ENCODE measurements at regions not wholly inside any gene's neighbourhood (a gene's known extent, or its start where the extent isn't known, plus 50 kb on each side); places are given as distances from the start of the nearest gene placed in this dataset.

DNA sequence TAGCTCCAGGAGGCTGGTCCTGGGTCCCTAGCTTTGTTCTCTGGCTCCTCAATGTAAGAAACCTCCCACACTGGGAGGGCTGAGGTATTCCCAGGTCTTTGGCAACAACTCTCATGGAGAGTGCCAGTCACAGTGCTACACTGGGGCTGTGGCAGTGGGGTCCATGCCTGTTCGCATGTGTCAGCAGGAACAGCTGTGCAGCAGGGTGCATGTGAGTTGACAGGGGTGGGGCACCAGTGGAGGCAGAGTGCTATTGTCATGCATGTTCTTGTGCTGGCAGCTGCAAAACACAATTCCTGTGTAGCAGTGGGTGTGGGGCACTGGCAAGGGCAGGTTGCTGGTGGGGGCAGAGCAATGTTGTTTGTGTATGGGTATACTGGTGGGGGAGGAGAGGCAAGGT is 246.0 kb downstream of the CXXC4 start:
- Histone ChIP-seq H3K9me3 (ENCODE audit: control insufficient read depth, low read depth, low read length) (no peaks in the 10 kb centered on the region), H2AFZ (ENCODE audit: control insufficient read depth, low read length) (no peak overlapping the region), H3K9ac (ENCODE audit: control insufficient read depth, extremely low read depth, insufficient read depth, low read length) (no peak overlapping the region), H3K36me3 (ENCODE audit: control insufficient read depth in 2 of 2, extremely low read depth in 1 of 2, insufficient read depth in 2 of 2, low read length in 2 of 2) (no peaks in the 10 kb centered on the region), H4K20me1 (ENCODE audit: control insufficient read depth, extremely low read depth, insufficient read depth, low read length) (no peaks in the 10 kb centered on the region), H3K9me1 (ENCODE audit: control insufficient read depth, extremely low read depth, insufficient read depth, low read length) (no peaks in the 10 kb centered on the region), H3K79me2 (ENCODE audit: control insufficient read depth, insufficient read depth, low read length) (no peaks in the 10 kb centered on the region), H3K27ac (ENCODE audit: control insufficient read depth, insufficient read depth, low read length) (no peak overlapping the region), H3K4me1 (ENCODE audit: control insufficient read depth, extremely low read depth, insufficient read depth, low read length) (no peaks in the 10 kb centered on the region), H3K4me2 (ENCODE audit: control insufficient read depth, extremely low read depth, insufficient read depth, low read depth, low read length) (no peak overlapping the region), H3K4me3 (ENCODE audit: control insufficient read depth in 2 of 3, extremely low read depth in 1 of 3, insufficient read depth in 2 of 3, low read depth in 1 of 3, low read length in 3 of 3) (no peak overlapping the region), H3K27me3 (ENCODE audit: control insufficient read depth, extremely low read depth, insufficient read depth, low read length) (no peaks in the 10 kb centered on the region)
- no peak for TF ChIP-seq EZH2 (IDR thresholded peaks at IDR 0.05; ENCODE audit: low read length)
- TF ChIP-seq, protein P1, sequence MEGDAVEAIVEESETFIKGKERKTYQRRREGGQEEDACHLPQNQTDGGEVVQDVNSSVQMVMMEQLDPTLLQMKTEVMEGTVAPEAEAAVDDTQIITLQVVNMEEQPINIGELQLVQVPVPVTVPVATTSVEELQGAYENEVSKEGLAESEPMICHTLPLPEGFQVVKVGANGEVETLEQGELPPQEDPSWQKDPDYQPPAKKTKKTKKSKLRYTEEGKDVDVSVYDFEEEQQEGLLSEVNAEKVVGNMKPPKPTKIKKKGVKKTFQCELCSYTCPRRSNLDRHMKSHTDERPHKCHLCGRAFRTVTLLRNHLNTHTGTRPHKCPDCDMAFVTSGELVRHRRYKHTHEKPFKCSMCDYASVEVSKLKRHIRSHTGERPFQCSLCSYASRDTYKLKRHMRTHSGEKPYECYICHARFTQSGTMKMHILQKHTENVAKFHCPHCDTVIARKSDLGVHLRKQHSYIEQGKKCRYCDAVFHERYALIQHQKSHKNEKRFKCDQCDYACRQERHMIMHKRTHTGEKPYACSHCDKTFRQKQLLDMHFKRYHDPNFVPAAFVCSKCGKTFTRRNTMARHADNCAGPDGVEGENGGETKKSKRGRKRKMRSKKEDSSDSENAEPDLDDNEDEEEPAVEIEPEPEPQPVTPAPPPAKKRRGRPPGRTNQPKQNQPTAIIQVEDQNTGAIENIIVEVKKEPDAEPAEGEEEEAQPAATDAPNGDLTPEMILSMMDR (optimal IDR thresholded peaks at IDR 0.05 in 1 of 3, IDR thresholded peaks at IDR 0.05 in 1 of 3, conservative IDR thresholded peaks at IDR 0.05 in 1 of 3; ENCODE audit: extremely low read depth in 1 of 3, insufficient read depth in 2 of 3, low read length in 3 of 3) = no peak
- FAIRE-seq (no peak), DNase-seq (ENCODE audit: low read depth, low spot score) (no peak)
- dilution Hi-C loops (cut with MboI; ENCODE audit: extremely low pct_ligation_motif_present, low sequenced_read_pairs) = no loop called here

DNA sequence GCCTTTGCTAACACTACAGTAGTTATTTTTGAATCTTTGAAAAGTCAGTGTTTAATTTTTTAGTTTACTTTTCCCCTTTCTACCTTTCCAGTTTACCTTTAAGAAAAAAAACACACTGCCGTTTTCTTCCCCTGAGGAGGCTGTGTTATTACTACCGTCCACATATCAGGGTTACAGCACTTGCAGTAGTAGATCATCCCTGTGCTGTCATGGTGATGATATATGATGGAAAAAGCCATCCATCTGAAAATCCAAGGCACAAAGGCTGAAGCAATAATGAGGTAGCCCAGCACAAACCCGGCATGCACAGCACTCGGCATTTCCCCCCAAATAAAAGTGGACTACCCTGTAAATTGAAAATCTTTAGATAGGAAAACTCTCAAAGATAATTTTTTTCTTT is 258.7 kb downstream of the CXXC4 start:
- H3K4me2 ChIP-seq (ENCODE audit: control insufficient read depth, extremely low read depth, insufficient read depth, low read depth, low read length) = no peak overlapping the region
- TF ChIP-seq, protein P1 (optimal IDR thresholded peaks at IDR 0.05 in 1 of 3, IDR thresholded peaks at IDR 0.05 in 1 of 3, conservative IDR thresholded peaks at IDR 0.05 in 1 of 3; ENCODE audit: extremely low read depth in 1 of 3, insufficient read depth in 2 of 3, low read length in 3 of 3) = no peak
- TF ChIP-seq EZH2 (IDR thresholded peaks at IDR 0.05; ENCODE audit: low read length) = no peak
- no peak overlapping the region for H3K4me3 ChIP-seq (ENCODE audit: control insufficient read depth in 2 of 3, extremely low read depth in 1 of 3, insufficient read depth in 2 of 3, low read depth in 1 of 3, low read length in 3 of 3)
- no peaks in the 10 kb centered on the region for H3K36me3 ChIP-seq (ENCODE audit: control insufficient read depth in 2 of 2, extremely low read depth in 1 of 2, insufficient read depth in 2 of 2, low read length in 2 of 2)
- no peak overlapping the region for H2AFZ ChIP-seq (ENCODE audit: control insufficient read depth, low read length)
- no peak overlapping the region for H3K27ac ChIP-seq (ENCODE audit: control insufficient read depth, insufficient read depth, low read length)
- no peaks in the 10 kb centered on the region for H4K20me1 ChIP-seq (ENCODE audit: control insufficient read depth, extremely low read depth, insufficient read depth, low read length)
- no peaks in the 10 kb centered on the region for H3K79me2 ChIP-seq (ENCODE audit: control insufficient read depth, insufficient read depth, low read length)
- H3K4me1 ChIP-seq (ENCODE audit: control insufficient read depth, extremely low read depth, insufficient read depth, low read length) = no peaks in the 10 kb centered on the region
- H3K9me1 ChIP-seq (ENCODE audit: control insufficient read depth, extremely low read depth, insufficient read depth, low read length) = no peaks in the 10 kb centered on the region
- no peaks in the 10 kb centered on the region for H3K9me3 ChIP-seq (ENCODE audit: control insufficient read depth, low read depth, low read length)
- FAIRE-seq (no peak), DNase-seq (ENCODE audit: low read depth, low spot score) (no peak)
- H3K27me3 ChIP-seq (ENCODE audit: control insufficient read depth, extremely low read depth, insufficient read depth, low read length) = no peaks in the 10 kb centered on the region
- H3K9ac ChIP-seq (ENCODE audit: control insufficient read depth, extremely low read depth, insufficient read depth, low read length) = no peak overlapping the region
- dilution Hi-C loops (cut with MboI; ENCODE audit: extremely low pct_ligation_motif_present, low sequenced_read_pairs) = no loop called here
